ENCODE measurements at regions not wholly inside any gene's neighbourhood (a gene's known extent, or its start where the extent isn't known, plus 50 kb on each side); places are given as distances from the start of the nearest gene placed in this dataset.

GRCh38 chr9:134533850-134534588 is 107.6 kb upstream of the COL5A1 start:
- Mint-ChIP-seq H3K27me3 (peaks cover 21% of the 10 kb centered on the region), H3K4me3 (ENCODE audit: low read depth) (no peak overlapping the region), H3K36me3 (ENCODE audit: insufficient read depth) (no peaks in the 10 kb centered on the region), H3K27ac (no peak overlapping the region), H3K4me1 (ENCODE audit: low read depth) (no peaks in the 10 kb centered on the region), H3K9me3 (ENCODE audit: low read depth) (peaks cover 17% of the 10 kb centered on the region)
- DNase-seq (ENCODE audit: low spot score, unreplicated experiment) = no peak
- no peak for TF ChIP-seq CTCF (IDR thresholded peaks at IDR 0.05; ENCODE audit: unreplicated experiment)

- Mint-ChIP-seq H3K4me1 (ENCODE audit: low read depth) (no peaks in the 10 kb centered on the region), H3K36me3 (ENCODE audit: insufficient read depth) (no peaks in the 10 kb centered on the region), H3K27me3 (peaks cover 18% of the 10 kb centered on the region), H3K9me3 (ENCODE audit: low read depth) (peaks cover 13% of the 10 kb centered on the region), H3K27ac (no peak overlapping the region), H3K4me3 (ENCODE audit: low read depth) (no peak overlapping the region)
- TF ChIP-seq CTCF (IDR thresholded peaks at IDR 0.05; ENCODE audit: unreplicated experiment) = no peak
- DNase-seq (ENCODE audit: low spot score, unreplicated experiment) = no peak
Observed at GRCh38 chr9:134534661-134535080, 106.9 kb upstream of the COL5A1 start.

- peaks cover 8% of the 10 kb centered on the region for H3K9me3 Mint-ChIP-seq (ENCODE audit: low read depth)
- no peaks in the 10 kb centered on the region for H3K36me3 Mint-ChIP-seq (ENCODE audit: insufficient read depth)
- no peak overlapping the region for H3K27ac Mint-ChIP-seq
- H3K27me3 Mint-ChIP-seq = peaks cover 17% of the 10 kb centered on the region
- no peak for DNase-seq (ENCODE audit: low spot score, unreplicated experiment)
- no peaks in the 10 kb centered on the region for H3K4me1 Mint-ChIP-seq (ENCODE audit: low read depth)
- no peak overlapping the region for H3K4me3 Mint-ChIP-seq (ENCODE audit: low read depth)
- TF ChIP-seq CTCF (IDR thresholded peaks at IDR 0.05; ENCODE audit: unreplicated experiment) = no peak
Observed at GRCh38 chr9:134535171-134535570, 106.4 kb upstream of the COL5A1 start.

- H3K9me3 Mint-ChIP-seq (ENCODE audit: low read depth) = no peaks in the 10 kb centered on the region
- no peaks in the 10 kb centered on the region for H3K36me3 Mint-ChIP-seq (ENCODE audit: insufficient read depth)
- H3K4me1 Mint-ChIP-seq (ENCODE audit: low read depth) = no peaks in the 10 kb centered on the region
- TF ChIP-seq CTCF (IDR thresholded peaks at IDR 0.05; ENCODE audit: unreplicated experiment) = no peak
- DNase-seq (ENCODE audit: low spot score, unreplicated experiment) = no peak
- peaks cover 13% of the 10 kb centered on the region for H3K27me3 Mint-ChIP-seq
- H3K4me3 Mint-ChIP-seq (ENCODE audit: low read depth) = no peak overlapping the region
- H3K27ac Mint-ChIP-seq = no peak overlapping the region
Observed at GRCh38 chr9:134536101-134536900, 105.3 kb upstream of the COL5A1 start.

GRCh38 chr9:134536931-134537330 is 104.7 kb upstream of the COL5A1 start:
- H3K27ac Mint-ChIP-seq = no peak overlapping the region
- DNase-seq (ENCODE audit: low spot score, unreplicated experiment) = no peak
- H3K4me3 Mint-ChIP-seq (ENCODE audit: low read depth) = no peak overlapping the region
- no peaks in the 10 kb centered on the region for H3K36me3 Mint-ChIP-seq (ENCODE audit: insufficient read depth)
- no peaks in the 10 kb centered on the region for H3K4me1 Mint-ChIP-seq (ENCODE audit: low read depth)
- no peak for TF ChIP-seq CTCF (IDR thresholded peaks at IDR 0.05; ENCODE audit: unreplicated experiment)
- H3K27me3 Mint-ChIP-seq = peaks cover 13% of the 10 kb centered on the region
- no peaks in the 10 kb centered on the region for H3K9me3 Mint-ChIP-seq (ENCODE audit: low read depth)
